ENCODE measurements at regions not wholly inside any gene's neighbourhood (a gene's known extent, or its start where the extent isn't known, plus 50 kb on each side); places are given as distances from the start of the nearest gene placed in this dataset.
"Not testable (repeated sequence)": the region's sequence is repeated elsewhere in the genome, so short reads cannot be mapped to it uniquely, and the experiment has no call there.

DNA sequence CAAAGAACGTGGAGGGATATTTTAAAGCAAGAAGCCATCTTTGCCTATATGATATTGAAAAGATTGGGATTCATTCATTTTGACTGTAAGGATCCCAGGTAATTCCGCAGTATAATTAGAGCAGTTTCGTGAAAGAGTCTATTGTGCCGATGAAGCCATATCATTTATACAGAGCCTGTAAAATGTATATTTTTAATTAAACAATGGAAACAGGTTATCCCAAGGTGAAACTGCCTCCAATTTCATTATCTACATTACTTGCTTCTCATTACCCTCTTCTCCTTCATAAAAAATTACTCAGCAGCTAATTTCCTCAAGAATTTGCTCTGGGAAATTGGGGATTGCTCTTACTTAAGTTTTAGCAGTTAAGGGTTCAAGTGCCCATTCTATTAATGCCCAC is 444.1 kb downstream of the SOCS6 start:
- ATAC-seq (no peak), DNase-seq (no peak)
- ChIA-PET CTCF (no interaction called here), POLR2A (no interaction called here)
- Mint-ChIP-seq H3K4me1 (ENCODE audit: low read depth) (no peaks in the 10 kb centered on the region), H3K36me3 (ENCODE audit: low read depth) (no peaks in the 10 kb centered on the region), H3K4me3 (no peak overlapping the region), H3K27ac (no peak overlapping the region), H3K9me3 (ENCODE audit: insufficient read depth) (peaks cover 9% of the 10 kb centered on the region), H3K27me3 (ENCODE audit: low read depth) (no peaks in the 10 kb centered on the region)

- no peak for DNase-seq
- Mint-ChIP-seq H3K27ac (no peak overlapping the region), H3K9me3 (ENCODE audit: insufficient read depth) (peaks cover 7% of the 10 kb centered on the region), H3K4me3 (no peak overlapping the region), H3K27me3 (ENCODE audit: low read depth) (no peaks in the 10 kb centered on the region), H3K36me3 (ENCODE audit: low read depth) (no peaks in the 10 kb centered on the region), H3K4me1 (ENCODE audit: low read depth) (no peaks in the 10 kb centered on the region)
- no peak for ATAC-seq
- POLR2A ChIA-PET = no interaction called here
- CTCF ChIA-PET = no interaction called here
Observed at GRCh38 chr18:70732188-70732587, 443.3 kb downstream of the SOCS6 start.

DNA sequence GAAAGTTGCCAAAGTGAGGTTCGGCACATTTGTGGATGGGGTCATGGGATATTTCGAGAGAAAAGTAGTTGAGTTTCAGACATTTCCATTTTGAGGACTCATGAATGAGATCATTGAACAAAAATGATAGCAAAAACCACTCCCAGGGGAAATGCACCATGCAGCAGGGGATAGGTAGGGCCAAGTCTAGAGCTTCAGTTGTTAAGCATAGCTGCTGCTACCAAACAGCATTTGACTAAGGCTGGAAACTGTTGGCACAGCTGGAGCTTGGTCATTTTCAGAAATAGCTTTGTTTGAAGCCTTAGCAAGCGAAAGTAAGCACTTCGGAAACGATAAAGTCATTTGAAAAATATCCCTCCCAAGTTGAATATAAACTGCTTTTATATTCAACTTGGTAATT is 431.8 kb downstream of the SOCS6 start:
- POLR2A ChIA-PET = no interaction called here

DNA sequence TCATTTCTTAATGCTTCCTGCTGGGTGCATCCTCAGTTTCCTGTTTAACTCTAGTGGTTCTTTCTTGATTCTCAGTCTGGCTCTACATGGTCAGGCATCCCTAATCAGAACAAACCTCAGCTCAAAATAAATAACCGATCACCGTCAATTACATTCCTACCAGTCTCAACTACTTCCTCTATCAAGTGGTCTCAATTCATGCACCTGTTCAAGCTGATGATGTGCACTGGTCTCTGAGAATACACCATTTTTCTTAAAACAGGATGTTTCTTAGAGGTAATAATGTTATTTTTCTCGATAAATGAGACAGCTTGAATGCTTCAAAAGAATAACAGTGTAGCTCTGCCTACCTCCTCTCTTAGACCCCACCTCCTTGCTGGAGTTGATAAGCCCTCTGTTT is 420.9 kb downstream of the SOCS6 start:
- Mint-ChIP-seq H3K4me1 (ENCODE audit: low read depth) (no peaks in the 10 kb centered on the region), H3K27me3 (ENCODE audit: low read depth) (no peaks in the 10 kb centered on the region)

More for the DNA sequence above, 431.8 kb downstream of the SOCS6 start:
- ATAC-seq (no peak), DNase-seq (no peak)
- CTCF ChIA-PET = no interaction called here
- Mint-ChIP-seq H3K4me1 (ENCODE audit: low read depth) (no peaks in the 10 kb centered on the region), H3K27me3 (ENCODE audit: low read depth) (no peaks in the 10 kb centered on the region), H3K36me3 (ENCODE audit: low read depth) (no peaks in the 10 kb centered on the region), H3K9me3 (ENCODE audit: insufficient read depth) (no peaks in the 10 kb centered on the region), H3K4me3 (no peak overlapping the region), H3K27ac (no peak overlapping the region)

GRCh38 chr18:70709144-70709543 is 420.3 kb downstream of the SOCS6 start:
- Mint-ChIP-seq H3K9me3 (ENCODE audit: insufficient read depth) (no peaks in the 10 kb centered on the region), H3K27ac (no peak overlapping the region), H3K4me1 (ENCODE audit: low read depth) (no peaks in the 10 kb centered on the region), H3K36me3 (ENCODE audit: low read depth) (no peaks in the 10 kb centered on the region), H3K27me3 (ENCODE audit: low read depth) (no peaks in the 10 kb centered on the region), H3K4me3 (no peak overlapping the region)
- no peak for DNase-seq
- POLR2A ChIA-PET = no interaction called here
- CTCF ChIA-PET = no interaction called here
- ATAC-seq = no peak

More for the DNA sequence above, 420.9 kb downstream of the SOCS6 start:
- no peaks in the 10 kb centered on the region for H3K36me3 Mint-ChIP-seq (ENCODE audit: low read depth)
- ATAC-seq = no peak
- ChIA-PET POLR2A (no interaction called here), CTCF (no interaction called here)
- no peak overlapping the region for H3K27ac Mint-ChIP-seq
- no peaks in the 10 kb centered on the region for H3K9me3 Mint-ChIP-seq (ENCODE audit: insufficient read depth)
- no peak for DNase-seq
- H3K4me3 Mint-ChIP-seq = no peak overlapping the region

DNA sequence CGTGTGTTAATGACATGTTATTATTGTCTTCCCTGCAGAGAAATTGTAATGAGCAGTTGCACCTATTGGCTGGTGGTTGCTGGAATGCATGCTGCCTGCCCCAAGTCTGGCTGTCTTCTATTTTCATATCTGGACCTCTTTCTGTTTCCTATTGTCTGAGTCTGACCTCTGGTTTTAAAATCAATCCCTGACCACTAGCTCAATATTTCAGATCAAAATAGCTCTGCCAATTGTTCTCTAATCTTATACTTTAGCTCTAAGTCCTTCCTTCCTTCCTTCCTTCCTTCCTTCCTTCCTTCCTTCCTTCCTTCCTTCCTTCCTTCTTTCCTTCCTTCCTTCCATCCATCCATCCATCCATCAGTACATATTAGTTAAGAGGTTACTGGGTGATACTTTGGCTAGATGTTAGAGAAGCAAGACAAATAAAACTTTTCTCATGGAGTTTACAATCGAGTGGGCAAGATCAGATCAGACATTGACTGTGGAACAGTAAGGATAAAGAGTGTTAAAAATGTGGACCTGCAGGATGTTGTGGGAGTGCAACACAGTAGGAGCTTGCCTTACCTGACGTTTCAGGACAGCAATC is 417.1 kb downstream of the SOCS6 start:
- DNase-seq (no peak), ATAC-seq (no peak)
- Mint-ChIP-seq H3K9me3 (ENCODE audit: insufficient read depth) (no peaks in the 10 kb centered on the region), H3K27ac (no peak overlapping the region), H3K4me3 (no peak overlapping the region), H3K36me3 (ENCODE audit: low read depth) (no peaks in the 10 kb centered on the region), H3K27me3 (ENCODE audit: low read depth) (no peaks in the 10 kb centered on the region), H3K4me1 (ENCODE audit: low read depth) (no peaks in the 10 kb centered on the region)
- CTCF ChIA-PET = no interaction called here
- POLR2A ChIA-PET = no interaction called here

DNA sequence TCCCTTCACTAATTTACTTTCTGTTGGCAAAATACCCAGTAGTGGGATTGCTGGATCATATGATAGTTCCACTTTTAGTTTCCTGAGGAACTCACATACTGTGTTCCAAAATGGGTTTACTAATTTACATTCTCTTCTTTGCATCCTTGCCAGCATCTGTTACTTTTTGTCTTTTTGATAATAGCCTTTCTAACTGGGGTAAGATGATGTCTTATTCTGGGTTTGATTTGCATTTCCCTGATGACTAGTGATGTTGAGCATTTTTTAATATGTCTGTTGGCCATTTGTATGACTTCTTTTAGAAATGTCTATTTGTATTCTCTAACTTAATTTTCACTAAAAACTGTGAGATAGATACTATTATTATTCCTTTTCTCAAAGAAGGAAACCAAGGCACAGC is 411.7 kb downstream of the SOCS6 start:
- Mint-ChIP-seq H3K36me3 (ENCODE audit: low read depth) (no peaks in the 10 kb centered on the region), H3K4me1 (ENCODE audit: low read depth) (no peaks in the 10 kb centered on the region), H3K27ac (no peak overlapping the region), H3K9me3 (ENCODE audit: insufficient read depth) (peaks cover 8% of the 10 kb centered on the region), H3K27me3 (ENCODE audit: low read depth) (no peaks in the 10 kb centered on the region), H3K4me3 (no peak overlapping the region)
- POLR2A ChIA-PET = no interaction called here
- no peak for ATAC-seq
- DNase-seq = no peak
- CTCF ChIA-PET = no interaction called here

- Mint-ChIP-seq H3K27me3 (ENCODE audit: low read depth) (no peaks in the 10 kb centered on the region), H3K9me3 (ENCODE audit: insufficient read depth) (peaks cover 8% of the 10 kb centered on the region), H3K27ac (no peak overlapping the region), H3K36me3 (ENCODE audit: low read depth) (no peaks in the 10 kb centered on the region), H3K4me3 (no peak overlapping the region), H3K4me1 (ENCODE audit: low read depth) (no peaks in the 10 kb centered on the region)
- no peak for DNase-seq
- ChIA-PET POLR2A (no interaction called here), CTCF (no interaction called here)
- ATAC-seq = no peak
Observed at GRCh38 chr18:70698574-70698973, 409.7 kb downstream of the SOCS6 start.

GRCh38 chr18:70693246-70693645 is 404.4 kb downstream of the SOCS6 start:
- no peaks in the 10 kb centered on the region for H3K36me3 Mint-ChIP-seq (ENCODE audit: low read depth)
- no peak for ATAC-seq
- POLR2A ChIA-PET = no interaction called here

DNA sequence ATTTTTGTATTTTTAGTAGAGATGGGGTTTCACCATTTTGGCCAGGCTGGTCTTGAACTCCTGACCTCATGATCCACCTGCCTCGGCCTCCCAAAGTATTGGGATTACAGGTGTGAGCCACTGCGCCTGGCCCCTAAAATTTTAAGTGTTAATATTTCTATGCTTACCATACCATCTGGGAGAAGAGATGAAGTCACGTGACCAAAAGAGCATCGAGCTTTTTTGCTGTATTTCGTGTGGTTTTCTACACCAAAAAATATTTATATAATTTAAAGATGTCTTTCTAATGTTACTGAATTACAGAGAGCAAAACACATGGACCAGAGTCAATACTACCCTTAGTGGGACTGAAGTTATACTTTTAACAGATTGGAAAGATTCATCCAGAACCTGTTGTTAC is 400.9 kb downstream of the SOCS6 start:
- H3K36me3 Mint-ChIP-seq (ENCODE audit: low read depth); POLR2A ChIA-PET; H3K9me3 Mint-ChIP-seq (ENCODE audit: insufficient read depth); CTCF ChIA-PET; H3K27me3 Mint-ChIP-seq (ENCODE audit: low read depth); H3K27ac Mint-ChIP-seq; H3K4me1 Mint-ChIP-seq (ENCODE audit: low read depth); ATAC-seq; H3K4me3 Mint-ChIP-seq; DNase-seq: not testable (repeated sequence)

More at GRCh38 chr18:70693246-70693645, 404.4 kb downstream of the SOCS6 start:
- no peaks in the 10 kb centered on the region for H3K4me1 Mint-ChIP-seq (ENCODE audit: low read depth)
- H3K27me3 Mint-ChIP-seq (ENCODE audit: low read depth) = no peaks in the 10 kb centered on the region
- no peak overlapping the region for H3K4me3 Mint-ChIP-seq
- no peak overlapping the region for H3K27ac Mint-ChIP-seq
- CTCF ChIA-PET = interaction anchor here (1.0 kb wide), 1 partner anchor 20 kb away, joined by 4 read pairs; no protein-coding TSS in a partner anchor
- no peak for DNase-seq
- peaks cover 8% of the 10 kb centered on the region for H3K9me3 Mint-ChIP-seq (ENCODE audit: insufficient read depth)

GRCh38 chr18:70688286-70688685 is 399.4 kb downstream of the SOCS6 start:
- POLR2A ChIA-PET = no interaction called here
- Mint-ChIP-seq H3K27me3 (ENCODE audit: low read depth) (no peaks in the 10 kb centered on the region), H3K9me3 (ENCODE audit: insufficient read depth) (peaks cover 9% of the 10 kb centered on the region), H3K27ac (no peak overlapping the region), H3K4me1 (ENCODE audit: low read depth) (peaks cover 2% of the 10 kb centered on the region), H3K4me3 (no peak overlapping the region), H3K36me3 (ENCODE audit: low read depth) (no peaks in the 10 kb centered on the region)
- no peak for DNase-seq
- no peak for ATAC-seq
- CTCF ChIA-PET = no interaction called here

- Mint-ChIP-seq H3K27me3 (ENCODE audit: low read depth) (no peaks in the 10 kb centered on the region), H3K27ac (no peak overlapping the region), H3K9me3 (ENCODE audit: insufficient read depth) (peaks cover 9% of the 10 kb centered on the region), H3K4me3 (no peak overlapping the region), H3K4me1 (ENCODE audit: low read depth) (peaks cover 2% of the 10 kb centered on the region), H3K36me3 (ENCODE audit: low read depth) (no peaks in the 10 kb centered on the region)
- ChIA-PET CTCF (interaction anchor here (1.0 kb wide), 1 partner anchor 85 kb away, joined by 3 read pairs; no protein-coding TSS in a partner anchor), POLR2A (no interaction called here)
- ATAC-seq = no peak
- DNase-seq = no peak
Observed at GRCh38 chr18:70684821-70685220, 396.0 kb downstream of the SOCS6 start.

- ChIA-PET CTCF (interaction anchor here (1.1 kb wide), 2 partner anchors 10 to 84 kb away, joined by 3 to 4 read pairs; no protein-coding TSS in a partner anchor), POLR2A (no interaction called here)
- Mint-ChIP-seq H3K9me3 (ENCODE audit: insufficient read depth) (peaks cover 9% of the 10 kb centered on the region), H3K27me3 (ENCODE audit: low read depth) (no peaks in the 10 kb centered on the region), H3K27ac (no peak overlapping the region), H3K4me1 (ENCODE audit: low read depth) (peaks cover 2% of the 10 kb centered on the region), H3K36me3 (ENCODE audit: low read depth) (no peaks in the 10 kb centered on the region), H3K4me3 (no peak overlapping the region)
- no peak for ATAC-seq
- DNase-seq = no peak
Observed at GRCh38 chr18:70683263-70683662, 394.4 kb downstream of the SOCS6 start.

All from activated CD8-positive, alpha-beta T cell treated with anti-CD3 and anti-CD28 coated beads, Interleukin-2, amount 10 ng/mL, durations not matched to agents 7 days and 5 days (primary cell).